ENCODE measurements at regions not wholly inside any gene's neighbourhood (a gene's known extent, or its start where the extent isn't known, plus 50 kb on each side); places are given as distances from the start of the nearest gene placed in this dataset.

DNA sequence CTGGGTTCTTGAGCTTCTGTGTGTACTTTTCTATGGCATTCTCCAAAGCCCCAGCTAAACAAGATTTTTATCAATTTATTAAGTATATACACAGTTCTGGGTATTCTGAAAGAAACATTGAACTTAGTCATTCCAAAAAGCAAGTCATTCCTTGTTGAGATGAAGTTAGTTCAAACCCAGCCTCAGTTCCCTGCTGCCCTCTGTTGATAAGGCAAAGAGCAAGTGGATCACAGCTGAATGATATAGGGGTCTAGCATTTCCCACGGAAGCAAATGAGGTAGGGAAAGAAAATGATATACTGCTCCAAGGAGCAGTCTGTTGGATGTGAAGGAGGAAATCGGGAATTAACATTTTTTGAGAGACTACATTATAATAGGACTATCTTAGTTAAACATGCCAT, 841.8 kb upstream of the TENM4 start:
- TF ChIP-seq, protein P1, sequence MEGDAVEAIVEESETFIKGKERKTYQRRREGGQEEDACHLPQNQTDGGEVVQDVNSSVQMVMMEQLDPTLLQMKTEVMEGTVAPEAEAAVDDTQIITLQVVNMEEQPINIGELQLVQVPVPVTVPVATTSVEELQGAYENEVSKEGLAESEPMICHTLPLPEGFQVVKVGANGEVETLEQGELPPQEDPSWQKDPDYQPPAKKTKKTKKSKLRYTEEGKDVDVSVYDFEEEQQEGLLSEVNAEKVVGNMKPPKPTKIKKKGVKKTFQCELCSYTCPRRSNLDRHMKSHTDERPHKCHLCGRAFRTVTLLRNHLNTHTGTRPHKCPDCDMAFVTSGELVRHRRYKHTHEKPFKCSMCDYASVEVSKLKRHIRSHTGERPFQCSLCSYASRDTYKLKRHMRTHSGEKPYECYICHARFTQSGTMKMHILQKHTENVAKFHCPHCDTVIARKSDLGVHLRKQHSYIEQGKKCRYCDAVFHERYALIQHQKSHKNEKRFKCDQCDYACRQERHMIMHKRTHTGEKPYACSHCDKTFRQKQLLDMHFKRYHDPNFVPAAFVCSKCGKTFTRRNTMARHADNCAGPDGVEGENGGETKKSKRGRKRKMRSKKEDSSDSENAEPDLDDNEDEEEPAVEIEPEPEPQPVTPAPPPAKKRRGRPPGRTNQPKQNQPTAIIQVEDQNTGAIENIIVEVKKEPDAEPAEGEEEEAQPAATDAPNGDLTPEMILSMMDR (IDR thresholded peaks at IDR 0.05) = no peak

DNA sequence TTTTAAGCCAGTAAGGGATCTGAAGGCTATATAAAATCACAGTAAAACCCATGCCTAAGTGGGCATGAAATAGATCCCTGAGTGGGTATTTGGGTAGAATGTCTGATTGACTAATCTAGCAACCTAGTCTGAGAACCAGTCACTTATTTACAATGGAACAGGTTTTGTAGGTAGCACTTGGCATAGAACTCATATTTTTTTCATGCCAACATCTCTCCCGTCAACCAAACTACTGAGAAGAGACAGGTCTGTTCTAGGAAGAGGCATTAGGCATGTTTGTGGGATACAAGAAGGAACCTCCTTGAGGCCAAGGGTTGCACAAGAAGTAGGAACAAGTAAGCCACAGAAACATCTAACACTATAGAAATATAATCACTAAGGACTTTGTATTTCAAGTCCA, 840.4 kb upstream of the TENM4 start:
- TF ChIP-seq, protein P1 (IDR thresholded peaks at IDR 0.05) = no peak

DNA sequence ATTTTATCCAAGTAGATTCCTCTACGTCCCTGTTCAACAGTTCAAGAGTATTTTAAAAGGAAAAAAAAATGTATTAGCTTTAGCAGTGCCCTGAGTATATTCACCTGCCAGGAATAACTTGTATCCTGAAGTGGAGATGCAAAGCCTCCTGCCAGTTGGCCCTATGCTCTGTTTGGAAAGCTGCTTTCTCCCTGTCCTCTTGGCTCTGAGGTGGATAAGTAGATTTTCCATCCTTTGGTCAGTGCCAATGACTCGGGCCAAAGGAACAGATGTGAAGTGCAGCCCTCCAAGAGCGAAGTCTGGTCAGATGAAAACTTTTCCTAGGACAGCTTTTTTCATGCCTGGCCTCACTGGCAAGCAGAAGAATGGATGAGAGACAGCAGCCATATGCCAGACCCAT, 839.9 kb upstream of the TENM4 start:
- TF ChIP-seq, protein P1 (IDR thresholded peaks at IDR 0.05) = no peak

DNA sequence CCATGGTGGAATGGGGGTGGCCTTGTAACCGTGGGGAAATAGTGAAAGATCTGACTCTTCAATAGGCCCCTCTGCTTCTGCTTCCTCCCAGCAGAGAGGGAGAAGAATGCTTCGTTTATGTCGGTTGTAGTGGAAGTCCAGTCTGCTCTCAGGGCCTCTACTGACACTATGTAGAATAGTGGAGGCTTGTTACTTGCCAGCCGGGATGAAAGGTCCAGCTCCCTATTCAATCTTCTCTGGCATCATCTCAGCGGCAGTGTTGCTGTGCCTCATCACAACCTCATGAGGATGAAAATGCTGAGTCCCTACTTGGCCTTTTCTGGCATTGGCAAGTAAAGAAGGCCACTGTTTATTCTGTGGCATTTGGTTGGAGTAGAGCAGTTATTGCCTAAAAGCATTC, 820.9 kb upstream of the TENM4 start:
- TF ChIP-seq, protein P1 (IDR thresholded peaks at IDR 0.05) = no peak

DNA sequence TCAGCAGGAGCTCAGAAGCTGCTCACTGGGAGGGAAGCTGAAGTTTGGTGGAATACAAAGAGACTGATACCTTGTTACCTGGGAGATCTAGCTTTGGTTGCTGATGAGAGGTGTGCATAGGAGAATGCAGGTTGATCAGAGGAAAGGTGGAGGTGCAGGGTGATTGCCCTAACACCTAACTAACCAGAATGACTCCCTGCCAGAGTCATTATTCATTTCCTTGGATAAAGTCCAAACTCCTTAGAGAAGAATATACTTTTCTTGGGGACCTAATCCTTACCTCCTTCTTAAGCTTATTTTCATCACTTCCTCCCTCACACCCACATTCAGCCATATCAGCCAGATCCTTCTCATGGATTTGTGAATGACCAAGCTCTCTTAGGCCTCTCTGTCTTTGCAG, 814.2 kb upstream of the TENM4 start:
- TF ChIP-seq, protein P1 (IDR thresholded peaks at IDR 0.05) = no peak

DNA sequence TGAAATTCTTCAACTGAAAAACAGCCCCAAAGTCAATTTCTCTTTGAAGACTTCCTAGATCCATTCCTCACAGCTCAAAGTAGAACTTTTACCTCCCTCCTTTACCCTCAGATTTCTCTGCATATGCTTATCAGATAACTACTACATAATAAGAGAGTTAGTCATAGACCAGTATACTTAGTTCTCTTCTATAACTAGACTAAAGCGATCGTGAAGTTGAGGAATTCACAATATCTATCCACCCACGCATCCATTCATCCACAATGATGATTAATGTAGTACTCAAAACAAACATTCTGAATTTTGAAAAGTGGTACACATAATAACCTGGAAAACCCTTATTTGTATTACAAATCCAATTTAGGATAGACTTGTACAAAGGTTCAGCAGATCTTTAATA, 800.9 kb upstream of the TENM4 start:
- TF ChIP-seq, protein P1 (IDR thresholded peaks at IDR 0.05) = no peak

DNA sequence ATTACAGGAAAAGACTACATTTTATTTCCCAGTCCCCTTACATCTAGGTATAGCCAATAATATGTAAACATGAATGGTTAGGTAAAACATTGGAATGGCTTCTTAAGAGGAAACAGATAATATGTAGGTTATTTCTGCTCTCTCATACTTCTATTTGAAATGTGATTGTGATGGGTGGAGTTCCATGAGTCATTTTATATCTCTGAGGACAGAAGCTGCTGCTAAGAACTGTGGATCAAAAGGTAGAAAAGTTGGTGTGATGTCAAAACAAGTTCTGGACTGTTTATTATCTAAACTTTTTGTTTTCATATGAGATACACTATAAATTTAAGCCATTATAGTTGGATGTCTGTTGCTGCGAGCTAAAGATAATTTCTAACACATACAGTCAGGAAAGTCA, 799.4 kb upstream of the TENM4 start:
- TF ChIP-seq, protein P1 (IDR thresholded peaks at IDR 0.05) = no peak

DNA sequence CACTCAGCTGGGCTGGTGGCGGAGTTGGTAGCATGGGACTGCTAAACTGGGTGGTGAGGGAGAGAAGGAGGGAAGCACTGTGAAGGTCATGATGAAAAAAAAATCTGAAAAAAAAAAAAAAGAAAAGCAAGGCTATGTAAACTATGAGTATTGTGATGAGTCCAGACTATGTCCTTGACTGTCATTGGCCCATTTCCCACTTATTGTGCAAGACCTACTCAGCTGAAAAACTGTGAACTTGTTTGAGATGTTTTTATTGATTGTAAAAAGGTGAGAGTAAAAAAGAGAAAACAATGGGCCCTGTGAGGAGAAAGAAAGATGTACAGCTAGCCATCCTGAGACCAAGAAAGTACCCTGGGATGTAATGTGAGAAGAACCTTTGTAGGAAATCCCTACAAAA, 798.4 kb upstream of the TENM4 start:
- TF ChIP-seq, protein P1 (IDR thresholded peaks at IDR 0.05) = no peak
